Breast epithelium (tissue), 4 donors: ENCODE measurements at regions not wholly inside any gene's neighbourhood (a gene's known extent, or its start where the extent isn't known, plus 50 kb on each side); places are given as distances from the start of the nearest gene placed in this dataset.

Experiments
- DNase-seq, 2 donors: peaks; one replicate each; pipeline ENCODE4 v3.0.0-alpha.2; 2019; ENCODE audit warnings: low spot score in 2 of 2
- H3K27ac ChIP-seq, 2 donors: fragments of 200-600 bp; sonication (generic) in 1 of 2; one replicate each; pipeline ENCODE4 v1.5.1; 2016 to 2019; ENCODE audit warnings: mild to moderate bottlenecking in 1 of 2
- H3K27me3 ChIP-seq, 2 donors: fragments of 200-600 bp; sonication (generic) in 1 of 2; one replicate each; pipeline versions ENCODE4 v1.5.1 to v1.6.0; 2017 to 2019; ENCODE audit warnings: control low read depth in 1 of 2, mild to moderate bottlenecking in 1 of 2
- H3K36me3 ChIP-seq: fragments of 200-600 bp; one replicate; pipeline ENCODE4 v1.5.1; 2019
- H3K4me1 ChIP-seq, 2 donors: fragments of 200-600 bp; sonication (generic); one replicate each; pipeline ENCODE4 v1.5.1; 2016 to 2019; ENCODE audit warnings: control low read depth in 1 of 2
- H3K4me3 ChIP-seq, 3 donors: fragments of 200-600 bp; sonication (generic); 1 replicate in 2 of 3; 2 replicates in 1 of 3; pipeline ENCODE4 v1.5.1; 2016 to 2019; ENCODE audit warnings: mild to moderate bottlenecking in 3 of 3, moderate library complexity in 2 of 3
- H3K9me3 ChIP-seq, 2 donors: fragments of 200-600 bp; sonication (generic) in 1 of 2; one replicate each; pipeline ENCODE4 v1.5.1; 2016 to 2019; ENCODE audit warnings: control low read depth in 1 of 2
- POLR2A ChIP-seq: fragments of 450-650 bp; IDR thresholded peaks from one replicate; pipeline ENCODE4 v1.6.1; 2016; ENCODE audit warnings: antibody characterized with exemption, mild to moderate bottlenecking, moderate library complexity
- POLR2AphosphoS5 ChIP-seq, 3 donors: sonication (generic); formaldehyde crosslinking; IDR thresholded peaks; one replicate each; pipeline ENCODE4 v1.6.1; 2017; ENCODE audit warnings: antibody characterized with exemption in 3 of 3
- intact Hi-C: fragments of 100-400 bp; cut with DNase I; formaldehyde crosslinking; loops from one replicate; pipeline ENCODE4 v1.15.1; 2023; ENCODE audit warnings: low total_unique reads
- TF ChIP-seq, protein P1 (sequence below), 3 donors: fragments of 450-650 bp; IDR thresholded peaks; one replicate each; pipeline ENCODE4 v1.5.1; 2016 to 2017; ENCODE audit warnings: antibody characterized with exemption in 3 of 3, mild to moderate bottlenecking in 3 of 3, moderate library complexity in 3 of 3

DNA sequence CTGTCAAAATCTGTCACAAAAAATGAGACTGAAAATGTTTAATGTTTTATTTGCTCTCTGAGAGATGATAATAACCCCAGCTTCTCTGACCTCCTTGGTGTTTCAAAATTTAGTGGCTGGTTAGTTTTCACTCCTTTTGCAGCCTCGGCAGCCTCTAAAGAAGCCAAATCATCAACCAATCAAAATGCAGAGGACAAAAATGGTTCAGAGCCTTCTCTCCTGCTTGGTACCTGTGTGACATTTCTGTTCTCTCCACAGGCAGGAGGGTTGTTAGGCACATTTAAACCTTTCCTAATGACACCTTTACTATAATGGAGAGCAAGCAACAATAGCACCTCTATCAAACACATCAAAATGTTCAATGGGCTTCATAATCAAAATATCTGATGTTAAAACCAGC, 375.5 kb downstream of the HACE1 start:
- Histone ChIP-seq H3K9me3 (no peaks in the 10 kb centered on the region), H3K4me1 (no peaks in the 10 kb centered on the region), H3K4me3 (no peak overlapping the region), H3K36me3 (no peaks in the 10 kb centered on the region), H3K27ac (no peak overlapping the region), H3K27me3 (no peaks in the 10 kb centered on the region)
- TF ChIP-seq POLR2A = no peak
- TF ChIP-seq, protein P1, sequence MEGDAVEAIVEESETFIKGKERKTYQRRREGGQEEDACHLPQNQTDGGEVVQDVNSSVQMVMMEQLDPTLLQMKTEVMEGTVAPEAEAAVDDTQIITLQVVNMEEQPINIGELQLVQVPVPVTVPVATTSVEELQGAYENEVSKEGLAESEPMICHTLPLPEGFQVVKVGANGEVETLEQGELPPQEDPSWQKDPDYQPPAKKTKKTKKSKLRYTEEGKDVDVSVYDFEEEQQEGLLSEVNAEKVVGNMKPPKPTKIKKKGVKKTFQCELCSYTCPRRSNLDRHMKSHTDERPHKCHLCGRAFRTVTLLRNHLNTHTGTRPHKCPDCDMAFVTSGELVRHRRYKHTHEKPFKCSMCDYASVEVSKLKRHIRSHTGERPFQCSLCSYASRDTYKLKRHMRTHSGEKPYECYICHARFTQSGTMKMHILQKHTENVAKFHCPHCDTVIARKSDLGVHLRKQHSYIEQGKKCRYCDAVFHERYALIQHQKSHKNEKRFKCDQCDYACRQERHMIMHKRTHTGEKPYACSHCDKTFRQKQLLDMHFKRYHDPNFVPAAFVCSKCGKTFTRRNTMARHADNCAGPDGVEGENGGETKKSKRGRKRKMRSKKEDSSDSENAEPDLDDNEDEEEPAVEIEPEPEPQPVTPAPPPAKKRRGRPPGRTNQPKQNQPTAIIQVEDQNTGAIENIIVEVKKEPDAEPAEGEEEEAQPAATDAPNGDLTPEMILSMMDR (IDR thresholded peaks at IDR 0.05) = no peak
- TF ChIP-seq POLR2AphosphoS5 (IDR thresholded peaks at IDR 0.05) = no peak
- DNase-seq = no peak
- intact Hi-C loops = no loop called here

DNA sequence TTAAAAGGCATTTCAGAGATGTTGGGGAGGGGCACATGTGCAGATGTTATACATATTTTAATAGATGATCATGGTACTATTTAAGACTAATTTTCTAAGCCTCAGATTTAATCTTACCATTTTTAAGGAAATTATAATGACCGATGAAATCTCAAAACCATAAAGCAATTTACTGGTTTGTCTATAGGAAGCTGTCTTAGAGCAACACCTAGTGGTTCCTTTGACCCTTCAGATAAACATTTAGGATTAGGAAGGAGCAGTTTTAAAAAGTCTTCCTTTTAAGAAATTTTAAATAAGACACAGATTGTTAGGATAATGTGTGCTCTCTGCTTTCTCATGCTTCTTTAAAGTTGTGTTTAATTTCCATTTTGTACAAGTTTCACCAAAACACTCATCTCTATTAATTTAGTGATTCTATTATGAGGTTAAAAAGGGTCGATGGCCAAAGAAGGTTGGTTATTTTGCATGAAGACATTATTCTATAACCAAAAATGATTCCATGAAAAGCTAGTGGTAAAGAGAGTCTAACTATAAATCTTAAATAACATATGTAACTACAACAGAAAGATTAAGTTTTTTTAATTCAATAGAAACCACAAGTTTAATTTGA, 376.4 kb downstream of the HACE1 start:
- no peak for DNase-seq
- H3K4me1 ChIP-seq = no peaks in the 10 kb centered on the region
- intact Hi-C loops = no loop called here
- no peaks in the 10 kb centered on the region for H3K9me3 ChIP-seq
- TF ChIP-seq, protein P1 (IDR thresholded peaks at IDR 0.05) = peak in 1 of 3 donors; percentile 38
- TF ChIP-seq POLR2A = no peak
- H3K27me3 ChIP-seq = no peaks in the 10 kb centered on the region
- H3K27ac ChIP-seq = no peak overlapping the region
- no peak overlapping the region for H3K4me3 ChIP-seq
- no peaks in the 10 kb centered on the region for H3K36me3 ChIP-seq

DNA sequence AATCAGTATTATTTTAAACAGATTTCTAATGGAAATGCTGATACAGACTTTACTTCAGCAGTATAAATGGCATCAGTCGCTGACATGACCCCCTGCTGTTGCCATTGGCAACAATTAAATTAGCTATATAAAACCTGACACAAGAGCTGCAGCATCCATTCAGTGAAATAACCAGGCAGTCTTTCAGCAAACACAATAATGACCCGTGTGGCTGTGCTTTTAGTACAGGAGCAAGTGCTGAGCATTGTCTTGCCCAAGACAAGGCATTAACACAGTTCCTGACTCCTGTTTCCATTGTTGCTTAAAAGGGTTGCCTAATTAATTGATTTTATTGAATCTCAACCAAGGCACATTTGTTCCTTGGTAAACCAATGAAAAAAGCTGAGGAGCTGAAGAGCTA, 382.1 kb downstream of the HACE1 start:
- TF ChIP-seq, protein P1 (IDR thresholded peaks at IDR 0.05) = no peak
- no peak for TF ChIP-seq POLR2AphosphoS5 (IDR thresholded peaks at IDR 0.05)
- no peak for TF ChIP-seq POLR2A
- Histone ChIP-seq H3K9me3 (no peaks in the 10 kb centered on the region), H3K36me3 (no peaks in the 10 kb centered on the region), H3K4me1 (no peaks in the 10 kb centered on the region), H3K4me3 (no peak overlapping the region), H3K27me3 (no peaks in the 10 kb centered on the region), H3K27ac (no peak overlapping the region)
- no peak for DNase-seq
- intact Hi-C loops = no loop called here

DNA sequence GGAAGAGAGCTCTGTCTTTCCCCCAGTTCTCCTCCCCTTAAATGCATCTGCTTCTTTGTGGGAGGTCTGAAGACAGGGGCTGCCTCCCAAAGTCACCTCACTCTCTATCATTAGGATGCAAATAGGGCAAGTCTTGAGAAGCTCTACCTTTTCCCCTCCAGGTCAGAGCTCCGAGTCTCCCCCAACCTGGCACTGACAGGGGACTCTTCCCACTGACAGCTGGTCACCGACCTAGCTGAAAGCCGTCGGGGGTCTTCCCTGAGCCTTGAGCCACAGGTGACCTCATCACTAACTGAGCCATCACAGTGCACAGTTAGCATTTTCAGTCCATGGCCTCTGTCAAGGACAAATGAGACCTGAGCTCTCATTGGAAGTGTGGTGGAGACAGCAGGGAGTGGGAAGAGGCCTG, 386.7 kb downstream of the HACE1 start:
- H3K27me3 ChIP-seq = no peaks in the 10 kb centered on the region
- H3K9me3 ChIP-seq = no peaks in the 10 kb centered on the region
- no peak for DNase-seq
- intact Hi-C loops = no loop called here
- H3K27ac ChIP-seq = no peak overlapping the region
- H3K4me3 ChIP-seq = no peak overlapping the region
- H3K4me1 ChIP-seq = no peaks in the 10 kb centered on the region
- TF ChIP-seq, protein P1 (IDR thresholded peaks at IDR 0.05) = no peak
- TF ChIP-seq POLR2A (no peak), POLR2AphosphoS5 (IDR thresholded peaks at IDR 0.05) (no peak)
- no peaks in the 10 kb centered on the region for H3K36me3 ChIP-seq

DNA sequence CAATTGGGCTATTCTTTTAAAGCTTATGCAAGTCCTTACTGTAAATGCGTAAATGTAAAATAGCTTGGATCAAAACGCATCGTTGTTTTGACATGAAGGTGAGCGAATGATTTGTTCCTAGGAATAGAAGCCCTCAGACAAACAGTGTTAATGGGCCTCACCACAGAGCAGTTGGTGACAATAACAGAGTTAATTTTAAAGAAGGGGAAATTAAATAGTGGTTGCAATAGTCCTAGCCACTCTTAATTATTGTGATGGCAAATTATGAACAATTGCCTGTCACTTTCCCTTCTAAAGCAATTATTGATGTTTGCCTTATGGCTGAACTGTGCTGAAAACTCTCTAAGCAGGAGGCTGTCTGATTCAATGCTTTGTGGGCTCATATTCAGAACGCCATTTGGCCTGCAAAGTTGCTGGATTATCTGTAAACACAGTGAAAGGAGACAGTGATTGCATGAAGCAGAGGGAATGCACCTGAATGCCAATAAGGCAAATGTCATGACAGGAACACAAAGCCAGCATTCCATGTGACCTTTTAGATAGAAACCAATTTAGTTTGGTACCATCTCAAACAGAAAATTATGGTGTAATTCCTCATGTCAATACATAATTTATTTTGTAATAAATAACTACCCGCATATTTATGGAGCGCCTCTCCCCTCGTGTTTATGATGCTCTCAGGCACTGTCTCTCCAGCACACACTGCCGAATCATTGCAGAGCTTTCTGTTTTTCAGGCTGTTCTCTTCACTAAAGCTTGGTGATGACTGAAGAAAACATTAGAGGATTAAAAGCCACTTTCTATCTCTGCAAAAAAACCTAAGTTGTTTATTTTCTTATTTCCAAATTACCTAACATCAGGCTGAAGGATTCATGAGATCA, 387.5 kb downstream of the HACE1 start:
- no peaks in the 10 kb centered on the region for H3K9me3 ChIP-seq
- no peak for DNase-seq
- H3K27me3 ChIP-seq = no peaks in the 10 kb centered on the region
- H3K27ac ChIP-seq = no peak overlapping the region
- intact Hi-C loops = no loop called here
- H3K36me3 ChIP-seq = no peaks in the 10 kb centered on the region
- no peak overlapping the region for H3K4me3 ChIP-seq
- H3K4me1 ChIP-seq = no peaks in the 10 kb centered on the region
- TF ChIP-seq POLR2AphosphoS5 (IDR thresholded peaks at IDR 0.05) (no peak), POLR2A (no peak)
- TF ChIP-seq, protein P1 (IDR thresholded peaks at IDR 0.05) = no peak
